Neural cell (in vitro differentiated cells): ENCODE measurements at regions not wholly inside any gene's neighbourhood (a gene's known extent, or its start where the extent isn't known, plus 50 kb on each side); places are given as distances from the start of the nearest gene placed in this dataset.
A peak's percentile ranks its signal among the peaks of the same experiment; 100 is the strongest.

Experiments
- H2AFZ ChIP-seq: fragments of 200-600, 300-800 bp; sonication (generic), shearing (Covaris generic); 2 replicates; pipeline ENCODE4 v1.6.0; 2014; ENCODE audit warnings: low read depth, mild to moderate bottlenecking, antibody characterized with exemption, low read length, moderate library complexity
- H3F3A ChIP-seq: fragments of 200-600 bp; shearing (Covaris generic); 2 replicates; pipeline ENCODE4 v1.6.1; 2016; ENCODE audit warnings: mild to moderate bottlenecking, moderate library complexity, mixed read lengths, antibody characterized with exemption, low read length; ENCODE audit not compliant: insufficient read depth, poor library complexity, severe bottlenecking
- H3K27ac ChIP-seq: fragments of 200-600, 300-800 bp; sonication (generic), shearing (Covaris generic); 2 replicates; pipeline ENCODE4 v1.5.1; 2014; ENCODE audit warnings: mild to moderate bottlenecking, low read length, moderate library complexity
- H3K27me3 ChIP-seq: fragments of 300-800, 200-600 bp; sonication (generic), shearing (Covaris generic); 2 replicates; pipeline ENCODE4 v1.6.0; 2014; ENCODE audit warnings: mild to moderate bottlenecking, low read depth, low read length, moderate library complexity; ENCODE audit not compliant: insufficient read depth
- H3K36me3 ChIP-seq: fragments of 300-800, 200-600 bp; sonication (generic), shearing (Covaris generic); 2 replicates; pipeline ENCODE4 v1.5.1; 2014; ENCODE audit warnings: mild to moderate bottlenecking, antibody characterized with exemption, low read length, moderate library complexity; ENCODE audit not compliant: insufficient read depth
- H3K4me2 ChIP-seq: fragments of 300-800, 200-600 bp; sonication (generic), shearing (Covaris generic); 2 replicates; pipeline ENCODE4 v1.6.0; 2014; ENCODE audit warnings: mild to moderate bottlenecking, low read length
- H3K4me3 ChIP-seq: fragments of 300-800, 200-600 bp; sonication (generic), shearing (Covaris generic); 2 replicates; pipeline ENCODE4 v1.5.1; 2014; ENCODE audit warnings: mild to moderate bottlenecking, low read length, moderate library complexity
- H3K79me2 ChIP-seq: fragments of 200-600 bp; shearing (Covaris generic); replicated peaks from 2 replicates; pipeline ENCODE4 v1.6.0; 2014; ENCODE audit warnings: mild to moderate bottlenecking, low read length, moderate library complexity; ENCODE audit not compliant: insufficient read depth
- H3K9ac ChIP-seq: fragments of 300-800, 200-600 bp; sonication (generic), shearing (Covaris generic); 2 replicates; pipeline ENCODE4 v1.6.1; 2016; ENCODE audit warnings: mild to moderate bottlenecking, low read length, mixed read lengths
- H3K9me2 ChIP-seq: fragments of 200-600 bp; shearing (Covaris generic); 2 replicates; pipeline ENCODE4 v1.6.1; 2016; ENCODE audit warnings: mild to moderate bottlenecking, low read length, mixed read lengths; ENCODE audit not compliant: insufficient read depth
- H3K9me3 ChIP-seq: fragments of 200-600, 300-800 bp; sonication (generic), shearing (Covaris generic); 2 replicates; pipeline ENCODE4 v1.6.1; 2016; ENCODE audit warnings: mild to moderate bottlenecking, mixed run types, low read length, moderate library complexity, mixed read lengths
- H4K20me1 ChIP-seq: fragments of 200-600 bp; shearing (Covaris generic); 2 replicates; pipeline ENCODE4 v1.6.1; 2016; ENCODE audit warnings: mild to moderate bottlenecking, mixed run types; ENCODE audit not compliant: insufficient read depth
- EP300 ChIP-seq: fragments of 450-650 bp; conservative IDR thresholded peaks from 2 replicates; pipeline ENCODE4 v1.6.1; 2014; ENCODE audit warnings: antibody characterized with exemption, mild to moderate bottlenecking, moderate library complexity; ENCODE audit not compliant: poor library complexity, severe bottlenecking
- EZH2 ChIP-seq: fragments of 200-600, 300-800 bp; shearing (Covaris generic), sonication (generic); IDR thresholded peaks from 2 replicates; pipeline ENCODE4 v1.6.1; 2014; ENCODE audit warnings: antibody characterized with exemption, low read length, borderline replicate concordance, mild to moderate bottlenecking; ENCODE audit not compliant: insufficient read depth, poor library complexity, severe bottlenecking
- MXI1 ChIP-seq: fragments of 450-650 bp; conservative IDR thresholded peaks from 2 replicates; pipeline ENCODE4 v1.6.1; 2014; ENCODE audit warnings: antibody characterized with exemption, mild to moderate bottlenecking; ENCODE audit not compliant: poor library complexity, severe bottlenecking
- POLR2AphosphoS5 ChIP-seq: IDR thresholded peaks from 2 replicates; pipeline ENCODE4 v1.6.1; 2012
- RAD21 ChIP-seq: fragments of 450-650 bp; conservative IDR thresholded peaks from 2 replicates; pipeline ENCODE4 v1.6.1; 2014; ENCODE audit warnings: antibody characterized with exemption, mild to moderate bottlenecking, moderate library complexity
- SMC3 ChIP-seq: fragments of 450-650 bp; conservative IDR thresholded peaks from 2 replicates; pipeline ENCODE4 v1.6.1; 2014; ENCODE audit warnings: antibody characterized with exemption, mild to moderate bottlenecking, moderate library complexity; ENCODE audit not compliant: poor library complexity
- TAF1 ChIP-seq: IDR thresholded peaks from 2 replicates; pipeline ENCODE4 v1.6.1; 2012; ENCODE audit warnings: low read depth
- TF ChIP-seq, protein P1 (sequence below): fragments of 450-650 bp; IDR thresholded peaks from 2 replicates; pipeline ENCODE4 v1.5.1; 2014; ENCODE audit warnings: antibody characterized with exemption, mild to moderate bottlenecking, moderate library complexity; ENCODE audit not compliant: poor library complexity, severe bottlenecking
- TF ChIP-seq, protein P2 (sequence below): IDR thresholded peaks from 2 replicates; pipeline ENCODE4 v1.6.1; 2012; ENCODE audit warnings: borderline replicate concordance

GRCh38 chr6:69584536-69584912 lies 212.3 kb downstream of the LMBRD1 start:
- peak overlapping the region; percentile 51 for H3K9ac ChIP-seq
- H3F3A ChIP-seq, result peaks cover 3% of the 10 kb centered on the region
- H3K79me2 ChIP-seq, result no peaks in the 10 kb centered on the region
- no peak overlapping the region for H2AFZ ChIP-seq
- H3K9me3 ChIP-seq, result no peaks in the 10 kb centered on the region
- H3K27ac ChIP-seq, result peak overlapping the region; percentile 90
- no peaks in the 10 kb centered on the region for H3K27me3 ChIP-seq
- no peaks in the 10 kb centered on the region for H3K9me2 ChIP-seq
- peak overlapping the region; percentile 47 for H3K4me3 ChIP-seq
- TF ChIP-seq, protein P1, sequence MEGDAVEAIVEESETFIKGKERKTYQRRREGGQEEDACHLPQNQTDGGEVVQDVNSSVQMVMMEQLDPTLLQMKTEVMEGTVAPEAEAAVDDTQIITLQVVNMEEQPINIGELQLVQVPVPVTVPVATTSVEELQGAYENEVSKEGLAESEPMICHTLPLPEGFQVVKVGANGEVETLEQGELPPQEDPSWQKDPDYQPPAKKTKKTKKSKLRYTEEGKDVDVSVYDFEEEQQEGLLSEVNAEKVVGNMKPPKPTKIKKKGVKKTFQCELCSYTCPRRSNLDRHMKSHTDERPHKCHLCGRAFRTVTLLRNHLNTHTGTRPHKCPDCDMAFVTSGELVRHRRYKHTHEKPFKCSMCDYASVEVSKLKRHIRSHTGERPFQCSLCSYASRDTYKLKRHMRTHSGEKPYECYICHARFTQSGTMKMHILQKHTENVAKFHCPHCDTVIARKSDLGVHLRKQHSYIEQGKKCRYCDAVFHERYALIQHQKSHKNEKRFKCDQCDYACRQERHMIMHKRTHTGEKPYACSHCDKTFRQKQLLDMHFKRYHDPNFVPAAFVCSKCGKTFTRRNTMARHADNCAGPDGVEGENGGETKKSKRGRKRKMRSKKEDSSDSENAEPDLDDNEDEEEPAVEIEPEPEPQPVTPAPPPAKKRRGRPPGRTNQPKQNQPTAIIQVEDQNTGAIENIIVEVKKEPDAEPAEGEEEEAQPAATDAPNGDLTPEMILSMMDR, result no peak
- TF ChIP-seq, protein P2, sequence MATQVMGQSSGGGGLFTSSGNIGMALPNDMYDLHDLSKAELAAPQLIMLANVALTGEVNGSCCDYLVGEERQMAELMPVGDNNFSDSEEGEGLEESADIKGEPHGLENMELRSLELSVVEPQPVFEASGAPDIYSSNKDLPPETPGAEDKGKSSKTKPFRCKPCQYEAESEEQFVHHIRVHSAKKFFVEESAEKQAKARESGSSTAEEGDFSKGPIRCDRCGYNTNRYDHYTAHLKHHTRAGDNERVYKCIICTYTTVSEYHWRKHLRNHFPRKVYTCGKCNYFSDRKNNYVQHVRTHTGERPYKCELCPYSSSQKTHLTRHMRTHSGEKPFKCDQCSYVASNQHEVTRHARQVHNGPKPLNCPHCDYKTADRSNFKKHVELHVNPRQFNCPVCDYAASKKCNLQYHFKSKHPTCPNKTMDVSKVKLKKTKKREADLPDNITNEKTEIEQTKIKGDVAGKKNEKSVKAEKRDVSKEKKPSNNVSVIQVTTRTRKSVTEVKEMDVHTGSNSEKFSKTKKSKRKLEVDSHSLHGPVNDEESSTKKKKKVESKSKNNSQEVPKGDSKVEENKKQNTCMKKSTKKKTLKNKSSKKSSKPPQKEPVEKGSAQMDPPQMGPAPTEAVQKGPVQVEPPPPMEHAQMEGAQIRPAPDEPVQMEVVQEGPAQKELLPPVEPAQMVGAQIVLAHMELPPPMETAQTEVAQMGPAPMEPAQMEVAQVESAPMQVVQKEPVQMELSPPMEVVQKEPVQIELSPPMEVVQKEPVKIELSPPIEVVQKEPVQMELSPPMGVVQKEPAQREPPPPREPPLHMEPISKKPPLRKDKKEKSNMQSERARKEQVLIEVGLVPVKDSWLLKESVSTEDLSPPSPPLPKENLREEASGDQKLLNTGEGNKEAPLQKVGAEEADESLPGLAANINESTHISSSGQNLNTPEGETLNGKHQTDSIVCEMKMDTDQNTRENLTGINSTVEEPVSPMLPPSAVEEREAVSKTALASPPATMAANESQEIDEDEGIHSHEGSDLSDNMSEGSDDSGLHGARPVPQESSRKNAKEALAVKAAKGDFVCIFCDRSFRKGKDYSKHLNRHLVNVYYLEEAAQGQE, result no peak
- TF ChIP-seq MXI1, result no peak
- no peak for TF ChIP-seq EP300
- no peak for TF ChIP-seq TAF1
- no peaks in the 10 kb centered on the region for H4K20me1 ChIP-seq
- H3K36me3 ChIP-seq, result no peaks in the 10 kb centered on the region
- peak overlapping the region; percentile 26 for H3K4me2 ChIP-seq

DNA sequence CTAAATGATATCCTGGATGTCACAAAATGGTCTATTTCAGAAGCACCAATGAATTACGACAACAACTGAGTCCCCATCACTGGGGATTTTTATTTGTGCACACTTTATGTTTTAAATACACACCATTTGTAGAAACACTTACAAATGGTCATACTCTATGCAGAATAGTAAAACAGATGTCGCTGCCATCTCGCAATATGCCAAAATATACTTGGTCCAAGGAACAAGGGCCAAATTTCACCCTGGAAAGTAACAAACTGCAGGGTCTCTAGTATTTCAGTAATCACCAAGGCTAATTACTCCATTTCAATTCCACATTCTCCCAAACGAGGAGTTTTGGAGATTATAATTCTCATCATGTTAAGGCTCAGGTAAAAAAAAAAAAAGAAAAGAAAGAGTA lies 215.2 kb downstream of the LMBRD1 start:
- no peak overlapping the region for H3K4me2 ChIP-seq
- TF ChIP-seq, protein P1, result no peak
- TF ChIP-seq EP300 (no peak), TAF1 (no peak), MXI1 (no peak), EZH2 (no peak), SMC3 (no peak), RAD21 (no peak), POLR2AphosphoS5 (no peak)
- TF ChIP-seq, protein P2, result no peak
- H3K79me2 ChIP-seq, result no peaks in the 10 kb centered on the region
- no peaks in the 10 kb centered on the region for H3K27me3 ChIP-seq
- no peaks in the 10 kb centered on the region for H3K36me3 ChIP-seq
- no peaks in the 10 kb centered on the region for H4K20me1 ChIP-seq
- H3K9ac ChIP-seq, result no peak overlapping the region
- H3K9me2 ChIP-seq, result no peaks in the 10 kb centered on the region
- no peaks in the 10 kb centered on the region for H3K9me3 ChIP-seq
- H3F3A ChIP-seq, result peaks cover 3% of the 10 kb centered on the region
- H3K27ac ChIP-seq, result no peak overlapping the region
- no peak overlapping the region for H2AFZ ChIP-seq
- no peak overlapping the region for H3K4me3 ChIP-seq
